ENCODE measurements at regions not wholly inside any gene's neighbourhood (a gene's known extent, or its start where the extent isn't known, plus 50 kb on each side); places are given as distances from the start of the nearest gene placed in this dataset.
"Not testable (repeated sequence)": the region's sequence is repeated elsewhere in the genome, so short reads cannot be mapped to it uniquely, and the experiment has no call there.

DNA sequence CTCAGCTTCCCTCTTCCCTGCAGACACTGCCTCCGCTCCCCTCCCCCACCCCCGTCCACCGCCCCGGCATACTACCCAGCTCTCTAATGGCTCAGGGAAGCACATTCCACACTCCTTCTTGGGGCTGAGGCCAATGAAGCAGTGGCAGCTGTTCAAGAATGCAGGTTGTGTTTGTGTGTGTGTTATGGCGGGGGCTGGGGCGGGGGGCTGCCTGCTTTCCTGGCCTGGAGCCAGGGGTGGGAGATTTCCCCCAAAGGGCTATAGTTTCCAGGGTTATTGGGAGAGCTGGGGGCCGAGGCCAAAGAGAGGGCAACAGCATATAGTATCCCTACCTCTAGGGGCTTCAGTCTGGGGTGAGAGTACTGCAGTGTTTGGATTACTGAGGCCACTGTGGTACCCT is 149.4 kb downstream of the EFNB1 start:
- TF ChIP-seq, protein P1, sequence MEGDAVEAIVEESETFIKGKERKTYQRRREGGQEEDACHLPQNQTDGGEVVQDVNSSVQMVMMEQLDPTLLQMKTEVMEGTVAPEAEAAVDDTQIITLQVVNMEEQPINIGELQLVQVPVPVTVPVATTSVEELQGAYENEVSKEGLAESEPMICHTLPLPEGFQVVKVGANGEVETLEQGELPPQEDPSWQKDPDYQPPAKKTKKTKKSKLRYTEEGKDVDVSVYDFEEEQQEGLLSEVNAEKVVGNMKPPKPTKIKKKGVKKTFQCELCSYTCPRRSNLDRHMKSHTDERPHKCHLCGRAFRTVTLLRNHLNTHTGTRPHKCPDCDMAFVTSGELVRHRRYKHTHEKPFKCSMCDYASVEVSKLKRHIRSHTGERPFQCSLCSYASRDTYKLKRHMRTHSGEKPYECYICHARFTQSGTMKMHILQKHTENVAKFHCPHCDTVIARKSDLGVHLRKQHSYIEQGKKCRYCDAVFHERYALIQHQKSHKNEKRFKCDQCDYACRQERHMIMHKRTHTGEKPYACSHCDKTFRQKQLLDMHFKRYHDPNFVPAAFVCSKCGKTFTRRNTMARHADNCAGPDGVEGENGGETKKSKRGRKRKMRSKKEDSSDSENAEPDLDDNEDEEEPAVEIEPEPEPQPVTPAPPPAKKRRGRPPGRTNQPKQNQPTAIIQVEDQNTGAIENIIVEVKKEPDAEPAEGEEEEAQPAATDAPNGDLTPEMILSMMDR (conservative IDR thresholded peaks at IDR 0.05; ENCODE audit: low read depth, low read length), result no peak
- DNase-seq (ENCODE audit: low read depth), result no peak
- H3K4me3 ChIP-seq (ENCODE audit: low read depth, low read length), result no peak overlapping the region

DNA sequence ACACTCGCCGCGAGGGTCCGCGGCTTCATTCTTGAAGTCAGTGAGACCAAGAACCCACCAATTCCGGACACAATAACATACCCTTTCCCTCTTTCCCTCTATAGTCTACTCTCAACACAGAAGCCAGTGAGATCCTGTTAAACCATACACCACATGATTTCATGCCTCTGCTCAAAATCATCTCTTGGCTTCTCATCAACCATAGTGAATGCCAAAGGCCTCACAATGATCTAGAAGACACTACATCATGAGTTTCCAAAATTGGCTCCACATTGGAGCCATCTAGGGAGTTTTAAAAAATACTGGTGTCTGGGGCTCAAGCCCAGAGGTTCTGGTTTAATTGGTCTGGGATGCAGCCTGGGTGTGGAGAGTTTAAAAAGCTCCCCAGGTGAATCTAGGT is 124.5 kb downstream of the EFNB1 start:
- no peak overlapping the region for H3K4me3 ChIP-seq (ENCODE audit: low read depth, low read length)
- TF ChIP-seq, protein P1 (conservative IDR thresholded peaks at IDR 0.05; ENCODE audit: low read depth, low read length), result no peak
- DNase-seq (ENCODE audit: low read depth), result no peak

DNA sequence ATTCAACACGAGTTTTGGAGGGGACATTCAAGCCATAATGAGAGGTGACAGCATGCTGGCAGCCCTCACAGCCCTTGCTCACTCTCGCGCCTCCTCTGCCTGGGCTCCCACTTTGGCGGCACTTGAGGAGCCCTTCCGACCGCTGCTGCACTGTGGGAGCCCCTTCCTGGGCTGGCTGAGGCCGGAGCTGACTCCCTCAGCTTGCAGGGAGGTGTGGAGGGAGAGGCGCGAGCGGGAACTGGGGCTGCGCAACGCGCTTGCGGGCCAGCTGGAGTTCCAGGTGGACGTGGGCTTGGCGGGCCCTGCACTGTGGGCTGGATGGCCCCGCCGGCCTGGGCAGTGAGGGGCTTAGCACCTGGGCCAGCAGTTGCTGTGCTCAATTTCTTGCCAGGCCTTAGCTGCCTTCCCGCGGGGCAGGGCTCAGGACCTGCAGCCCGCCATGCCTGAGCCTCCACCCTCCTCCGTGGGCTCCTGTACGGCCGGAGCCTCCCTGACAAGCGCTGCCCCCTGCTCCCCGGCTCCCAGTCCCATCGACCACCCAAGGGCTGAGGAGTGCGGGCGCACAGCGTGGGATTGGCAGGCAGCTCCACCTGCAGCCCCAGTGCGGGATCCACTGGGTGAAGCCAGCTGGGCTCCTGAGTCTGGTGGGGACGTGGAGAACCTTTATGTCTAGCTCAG is 123.3 kb downstream of the EFNB1 start:
- not testable (repeated sequence) for H3K4me3 ChIP-seq (ENCODE audit: low read depth, low read length); DNase-seq (ENCODE audit: low read depth)

DNA sequence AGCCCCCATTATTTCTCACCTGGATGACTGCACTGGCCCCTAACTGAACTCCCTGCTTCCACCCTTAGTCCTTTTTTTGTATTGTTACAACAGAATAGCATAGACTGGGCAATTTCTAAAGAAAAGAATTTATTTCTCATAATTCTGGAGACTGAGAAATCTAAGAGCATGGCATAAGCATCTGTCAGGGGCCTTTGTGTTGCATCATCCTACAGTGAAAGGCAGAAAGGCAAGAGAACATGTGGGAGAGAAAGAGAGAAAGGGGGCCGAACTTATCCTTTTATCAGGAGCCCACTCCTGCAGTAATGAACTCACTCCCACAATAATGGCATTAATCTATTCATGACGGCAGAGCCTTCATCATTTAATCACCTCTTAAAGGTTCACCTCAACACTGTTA is 122.1 kb downstream of the EFNB1 start:
- no peak overlapping the region for H3K4me3 ChIP-seq (ENCODE audit: low read depth, low read length)
- DNase-seq (ENCODE audit: low read depth), result no peak

DNA sequence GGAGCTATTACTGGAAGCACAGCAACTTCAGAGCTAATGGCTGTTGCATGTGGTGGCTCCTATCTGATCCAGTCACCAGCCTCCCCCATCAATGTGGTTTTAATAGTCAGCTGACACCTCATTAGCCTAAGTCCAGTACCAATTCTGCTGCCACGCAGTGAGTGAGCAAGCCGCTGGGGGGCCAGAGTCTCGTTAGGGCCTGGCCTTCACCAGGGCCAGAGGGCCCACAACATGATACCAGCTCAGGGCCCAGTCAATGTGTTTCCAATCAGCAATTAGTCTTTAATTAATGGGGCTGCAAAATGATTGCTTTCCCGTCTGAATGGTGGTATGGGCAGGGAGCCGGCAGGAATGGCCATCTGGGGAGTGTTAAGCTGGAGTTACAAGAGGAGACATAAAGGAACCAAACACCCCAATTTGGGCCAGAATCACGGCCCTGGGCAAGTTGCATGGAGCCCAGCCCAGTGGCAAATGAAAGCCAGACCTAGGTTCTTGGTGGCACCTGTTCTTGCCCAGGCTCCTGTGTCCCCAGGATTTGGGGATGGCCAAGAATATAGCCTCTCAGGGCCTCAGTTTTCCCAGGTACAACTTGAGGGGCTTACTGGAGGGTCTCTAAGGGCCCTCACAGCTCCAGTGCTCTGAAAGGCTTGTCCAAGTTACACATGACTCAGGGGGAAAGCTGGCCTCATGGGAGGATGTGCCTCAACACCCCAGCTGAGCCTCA is 119.2 kb downstream of the EFNB1 start:
- TF ChIP-seq, protein P1 (conservative IDR thresholded peaks at IDR 0.05; ENCODE audit: low read depth, low read length), result no peak
- no peak overlapping the region for H3K4me3 ChIP-seq (ENCODE audit: low read depth, low read length)
- DNase-seq (ENCODE audit: low read depth), result no peak

More for the DNA sequence above, 122.1 kb downstream of the EFNB1 start:
- TF ChIP-seq, protein P1 (conservative IDR thresholded peaks at IDR 0.05; ENCODE audit: low read depth, low read length), result no peak

DNA sequence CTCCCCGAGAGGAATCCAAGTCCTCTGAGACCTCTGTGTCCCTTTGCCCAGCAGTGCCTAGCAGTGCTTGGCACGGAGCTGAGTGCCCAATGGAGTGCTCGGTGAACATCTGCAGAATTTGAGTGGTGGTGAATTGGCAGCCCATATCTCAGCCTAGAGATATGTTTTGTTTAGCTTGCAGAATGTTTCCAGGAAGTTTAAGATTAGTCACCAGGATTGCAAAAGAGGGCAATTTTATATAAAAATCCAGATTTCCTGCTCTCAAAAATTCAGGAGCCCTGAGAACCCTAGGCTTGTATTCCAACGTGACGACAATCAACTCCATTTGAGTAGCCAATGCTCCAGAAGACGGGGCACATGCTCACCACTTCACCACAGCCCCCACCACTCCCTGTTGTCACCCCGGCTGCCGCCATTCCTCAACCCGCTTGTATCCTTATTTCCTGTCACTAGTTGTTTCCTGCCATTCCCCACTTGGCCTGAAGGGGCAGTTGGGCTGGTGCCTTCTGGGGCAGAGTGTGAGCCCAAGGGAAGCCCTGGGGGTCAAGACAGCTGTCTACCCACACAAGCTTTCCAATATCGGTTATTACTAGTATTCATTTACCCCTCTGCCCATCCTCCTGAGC is 116.9 kb downstream of the EFNB1 start:
- H3K4me3 ChIP-seq (ENCODE audit: low read depth, low read length), result no peak overlapping the region
- no peak for DNase-seq (ENCODE audit: low read depth)
- TF ChIP-seq, protein P1 (conservative IDR thresholded peaks at IDR 0.05; ENCODE audit: low read depth, low read length), result peak; percentile 39

DNA sequence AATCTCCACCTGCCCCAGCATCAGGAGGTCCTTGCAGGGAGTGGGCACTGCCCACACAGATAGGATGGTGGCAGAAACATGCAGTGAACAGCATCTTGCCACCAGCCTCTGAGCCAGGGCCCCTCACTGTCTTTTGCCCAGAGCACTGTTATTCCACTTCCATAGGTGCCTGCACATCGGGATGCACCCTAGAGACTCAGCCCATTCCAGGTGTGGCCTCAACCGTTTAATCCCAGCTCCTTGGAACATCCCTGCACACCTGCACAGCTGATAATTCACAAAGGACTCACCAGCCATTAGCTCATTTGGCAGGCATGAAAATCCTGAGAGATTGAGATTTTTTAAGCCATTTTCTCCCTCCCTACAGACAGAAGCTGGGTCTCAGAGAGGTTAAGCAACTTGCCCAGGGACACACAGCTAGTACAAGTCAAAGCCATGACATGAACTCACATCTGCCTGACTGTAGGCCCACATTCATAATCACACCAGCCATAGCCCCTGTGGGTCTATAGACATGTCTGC is 116.3 kb downstream of the EFNB1 start:
- H3K4me3 ChIP-seq (ENCODE audit: low read depth, low read length), result no peak overlapping the region
- TF ChIP-seq, protein P1 (conservative IDR thresholded peaks at IDR 0.05; ENCODE audit: low read depth, low read length), result no peak
- DNase-seq (ENCODE audit: low read depth), result no peak
